ENCODE measurements at regions not wholly inside any gene's neighbourhood (a gene's known extent, or its start where the extent isn't known, plus 50 kb on each side); places are given as distances from the start of the nearest gene placed in this dataset.
A peak's percentile ranks its signal among the peaks of the same experiment; 100 is the strongest.
"Not testable (repeated sequence)": the region's sequence is repeated elsewhere in the genome, so short reads cannot be mapped to it uniquely, and the experiment has no call there.

GRCh38 chr1:108314815-108315214 lies 70.9 kb upstream of the NBPF4 start:
- no peaks in the 10 kb centered on the region for H3F3A ChIP-seq (ENCODE audit: insufficient read depth)
- H4K20me1 ChIP-seq (ENCODE audit: insufficient read depth): no peaks in the 10 kb centered on the region
- no peaks in the 10 kb centered on the region for H3K27me3 ChIP-seq (replicated peaks; ENCODE audit: insufficient read depth)
- no peak overlapping the region for H3K9ac ChIP-seq
- in situ Hi-C loops (cut with MboI): no loop called here
- no peaks in the 10 kb centered on the region for H3K9me2 ChIP-seq (ENCODE audit: insufficient read depth)
- no peaks in the 10 kb centered on the region for H3K9me3 ChIP-seq (ENCODE audit: low read depth)
- no peak overlapping the region for H3K4me2 ChIP-seq (ENCODE audit: unreplicated experiment)
- H3K4me3 ChIP-seq: no peak overlapping the region
- WGBS, 2 experiments (ENCODE audit: low coverage in 1 of 2, low lambda C conversion rate in 2 of 2, missing lambda C conversion rate in 2 of 2): 33 to 57% methylated on average over 1 of the region's 1 CpG
- no peaks in the 10 kb centered on the region for H3K36me3 ChIP-seq (ENCODE audit: low read depth)
- no peak for DNase-seq
- TF ChIP-seq EZH2 (IDR thresholded peaks at IDR 0.05; ENCODE audit: insufficient read depth, poor library complexity, severe bottlenecking): no peak
- no peak for TF ChIP-seq EZH2phosphoT487 (IDR thresholded peaks at IDR 0.05; ENCODE audit: insufficient read depth, low read depth)
- no peak overlapping the region for H2AFZ ChIP-seq
- H3K79me2 ChIP-seq (ENCODE audit: insufficient read depth): no peaks in the 10 kb centered on the region
- H3K27ac ChIP-seq: no peak overlapping the region
- no peaks in the 10 kb centered on the region for H3K4me1 ChIP-seq (ENCODE audit: insufficient read depth)

DNA sequence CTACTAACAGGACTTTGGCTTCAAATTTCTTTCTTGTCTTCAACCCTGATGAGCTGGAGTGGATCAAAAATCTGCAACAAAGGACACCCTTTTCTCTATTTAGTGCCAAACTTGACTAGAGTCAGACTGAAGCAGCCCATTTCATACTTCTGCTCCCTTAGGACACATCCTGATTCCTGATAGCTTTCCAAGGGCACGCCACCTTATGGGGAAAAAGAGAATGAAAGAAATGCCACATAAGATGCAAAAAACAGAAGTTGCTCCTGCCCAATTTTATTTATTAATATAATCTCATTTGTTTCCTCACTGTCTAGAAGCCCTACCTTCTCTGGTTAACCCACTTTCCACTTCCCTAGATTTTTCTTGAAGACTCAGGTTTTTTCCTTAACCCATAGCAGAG lies 72.7 kb upstream of the NBPF4 start:
- DNase-seq: peak; percentile 44
- Histone ChIP-seq H2AFZ (no peak overlapping the region), H3K27me3 (replicated peaks; ENCODE audit: insufficient read depth) (0 out of 2 replicates have a peak, but pooled peaks cover 5% of the 10 kb centered on the region), H4K20me1 (ENCODE audit: insufficient read depth) (no peaks in the 10 kb centered on the region), H3K4me2 (ENCODE audit: unreplicated experiment) (no peak overlapping the region), H3K9me2 (ENCODE audit: insufficient read depth) (no peaks in the 10 kb centered on the region), H3K4me3 (no peak overlapping the region), H3F3A (ENCODE audit: insufficient read depth) (no peaks in the 10 kb centered on the region), H3K36me3 (ENCODE audit: low read depth) (no peaks in the 10 kb centered on the region), H3K9me3 (ENCODE audit: low read depth) (no peaks in the 10 kb centered on the region), H3K79me2 (ENCODE audit: insufficient read depth) (no peaks in the 10 kb centered on the region), H3K27ac (no peak overlapping the region), H3K4me1 (ENCODE audit: insufficient read depth) (no peaks in the 10 kb centered on the region), H3K9ac (no peak overlapping the region)
- 0% methylated on average over 1 of the region's 1 CpG for WGBS, 2 experiments (ENCODE audit: low coverage in 1 of 2, low lambda C conversion rate in 2 of 2, missing lambda C conversion rate in 2 of 2)
- no peak for TF ChIP-seq EZH2phosphoT487 (IDR thresholded peaks at IDR 0.05; ENCODE audit: insufficient read depth, low read depth)
- TF ChIP-seq EZH2 (IDR thresholded peaks at IDR 0.05; ENCODE audit: insufficient read depth, poor library complexity, severe bottlenecking): no peak
- in situ Hi-C loops (cut with MboI): no loop called here

- no peaks in the 10 kb centered on the region for H3K36me3 ChIP-seq (ENCODE audit: low read depth)
- no peak overlapping the region for H3K4me2 ChIP-seq (ENCODE audit: unreplicated experiment)
- no peak overlapping the region for H3K9ac ChIP-seq
- H3K27me3 ChIP-seq (replicated peaks; ENCODE audit: insufficient read depth): 0 out of 2 replicates have a peak, but pooled peaks cover 5% of the 10 kb centered on the region
- no peak for DNase-seq
- no peak overlapping the region for H3K4me3 ChIP-seq
- H3K9me3 ChIP-seq (ENCODE audit: low read depth): no peaks in the 10 kb centered on the region
- H3K79me2 ChIP-seq (ENCODE audit: insufficient read depth): no peaks in the 10 kb centered on the region
- no peaks in the 10 kb centered on the region for H3F3A ChIP-seq (ENCODE audit: insufficient read depth)
- H3K4me1 ChIP-seq (ENCODE audit: insufficient read depth): no peaks in the 10 kb centered on the region
- no peak overlapping the region for H3K27ac ChIP-seq
- TF ChIP-seq EZH2phosphoT487 (IDR thresholded peaks at IDR 0.05; ENCODE audit: insufficient read depth, low read depth) (no peak), EZH2 (IDR thresholded peaks at IDR 0.05; ENCODE audit: insufficient read depth, poor library complexity, severe bottlenecking) (no peak)
- no peak overlapping the region for H2AFZ ChIP-seq
- in situ Hi-C loops (cut with MboI): no loop called here
- no peaks in the 10 kb centered on the region for H3K9me2 ChIP-seq (ENCODE audit: insufficient read depth)
- H4K20me1 ChIP-seq (ENCODE audit: insufficient read depth): no peaks in the 10 kb centered on the region
- 81 to 84% methylated on average over 1 of the region's 1 CpG for WGBS, 2 experiments (ENCODE audit: low coverage in 1 of 2, low lambda C conversion rate in 2 of 2, missing lambda C conversion rate in 2 of 2)
Observed at GRCh38 chr1:108320849-108321248, 77.0 kb upstream of the NBPF4 start.

DNA sequence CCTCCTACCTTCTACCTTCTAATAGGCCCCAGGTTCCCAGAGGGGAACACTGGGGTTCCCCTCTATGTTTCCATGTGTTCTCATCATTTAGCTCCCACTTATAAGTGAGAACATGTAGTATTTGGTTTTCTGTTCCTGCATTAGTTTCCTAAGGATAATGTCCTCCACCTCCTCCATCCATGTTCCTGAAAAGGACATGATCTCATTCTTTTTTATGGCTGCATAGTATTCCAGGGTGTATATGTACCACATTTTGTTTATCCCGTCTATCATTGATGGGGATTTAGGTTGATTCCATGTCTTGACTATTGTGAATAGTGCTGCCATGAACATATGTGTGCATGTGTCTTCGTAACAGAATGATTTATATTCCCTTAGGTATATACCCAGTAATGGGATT lies 81.5 kb upstream of the NBPF4 start:
- H3K4me2 ChIP-seq (ENCODE audit: unreplicated experiment); H3K36me3 ChIP-seq (ENCODE audit: low read depth); H2AFZ ChIP-seq; H3K79me2 ChIP-seq (ENCODE audit: insufficient read depth); H3K9ac ChIP-seq; in situ Hi-C loops (cut with MboI); H3F3A ChIP-seq (ENCODE audit: insufficient read depth); H3K9me2 ChIP-seq (ENCODE audit: insufficient read depth); H3K4me1 ChIP-seq (ENCODE audit: insufficient read depth); H3K4me3 ChIP-seq; H3K27ac ChIP-seq; H3K9me3 ChIP-seq (ENCODE audit: low read depth); DNase-seq; H4K20me1 ChIP-seq (ENCODE audit: insufficient read depth); H3K27me3 ChIP-seq (replicated peaks; ENCODE audit: insufficient read depth): not testable (repeated sequence)
- WGBS, 2 experiments (ENCODE audit: low coverage in 1 of 2, low lambda C conversion rate in 2 of 2, missing lambda C conversion rate in 2 of 2): 10 to 15% methylated on average over 2 of the region's 2 CpGs

Data from GM23248 (cell line).